Stimulated activated CD4-positive, alpha-beta T cell treated with anti-CD3 and anti-CD28 coated beads, Interleukin-2, amount 100 ng/mL, for 4 hours (primary cell): ENCODE measurements at regions not wholly inside any gene's neighbourhood (a gene's known extent, or its start where the extent isn't known, plus 50 kb on each side); places are given as distances from the start of the nearest gene placed in this dataset.

Source experiments
- DNase-seq: peaks from one replicate; pipeline ENCODE4 v3.0.0-alpha.2; 2020; ENCODE audit warnings: low read depth

GRCh38 chr1:87999852-88000251 is 671.2 kb downstream of the LMO4 start:
- no peak for DNase-seq

- DNase-seq, result no peak
These were observed 672.8 kb downstream of the LMO4 start for GRCh38 chr1:88001460-88001859.

GRCh38 chr1:88003255-88003654 is 674.6 kb downstream of the LMO4 start:
- DNase-seq, result no peak

- no peak for DNase-seq
These were observed 674.2 kb upstream of the PKN2 start for GRCh38 chr1:88009916-88010315.

GRCh38 chr1:88013485-88013884 is 670.6 kb upstream of the PKN2 start:
- no peak for DNase-seq

- DNase-seq, result no peak
These were observed 669.9 kb upstream of the PKN2 start for GRCh38 chr1:88014131-88014530.

GRCh38 chr1:88016947-88017346 is 667.1 kb upstream of the PKN2 start:
- no peak for DNase-seq

- DNase-seq, result no peak
These were observed 662.5 kb upstream of the PKN2 start for GRCh38 chr1:88021529-88021928.

GRCh38 chr1:88022516-88022915 is 661.6 kb upstream of the PKN2 start:
- DNase-seq, result no peak

GRCh38 chr1:88029142-88029541 is 654.9 kb upstream of the PKN2 start:
- DNase-seq, result no peak

- DNase-seq, result no peak
These were observed 654.2 kb upstream of the PKN2 start for GRCh38 chr1:88029899-88030298.

- DNase-seq, result no peak
These were observed 648.5 kb upstream of the PKN2 start for GRCh38 chr1:88035578-88035977.

- no peak for DNase-seq
These were observed 647.6 kb upstream of the PKN2 start for GRCh38 chr1:88036345-88037014.

- no peak for DNase-seq
These were observed 644.8 kb upstream of the PKN2 start for GRCh38 chr1:88039240-88039639.

GRCh38 chr1:88043834-88044233 is 640.2 kb upstream of the PKN2 start:
- DNase-seq, result no peak

GRCh38 chr1:88052167-88052566 is 631.9 kb upstream of the PKN2 start:
- DNase-seq, result no peak

GRCh38 chr1:88053065-88053464 is 631.0 kb upstream of the PKN2 start:
- no peak for DNase-seq

- DNase-seq, result no peak
These were observed 627.2 kb upstream of the PKN2 start for GRCh38 chr1:88056881-88057280.

- DNase-seq, result no peak
These were observed 625.9 kb upstream of the PKN2 start for GRCh38 chr1:88058205-88058604.

GRCh38 chr1:88060112-88060673 is 623.9 kb upstream of the PKN2 start:
- no peak for DNase-seq

- DNase-seq, result no peak
These were observed 623.2 kb upstream of the PKN2 start for GRCh38 chr1:88060750-88061491.

GRCh38 chr1:88061492-88062177 is 622.4 kb upstream of the PKN2 start:
- DNase-seq, result no peak

- no peak for DNase-seq
These were observed 621.4 kb upstream of the PKN2 start for GRCh38 chr1:88062650-88063153.
